ENCODE measurements at regions not wholly inside any gene's neighbourhood (a gene's known extent, or its start where the extent isn't known, plus 50 kb on each side); places are given as distances from the start of the nearest gene placed in this dataset.

DNA sequence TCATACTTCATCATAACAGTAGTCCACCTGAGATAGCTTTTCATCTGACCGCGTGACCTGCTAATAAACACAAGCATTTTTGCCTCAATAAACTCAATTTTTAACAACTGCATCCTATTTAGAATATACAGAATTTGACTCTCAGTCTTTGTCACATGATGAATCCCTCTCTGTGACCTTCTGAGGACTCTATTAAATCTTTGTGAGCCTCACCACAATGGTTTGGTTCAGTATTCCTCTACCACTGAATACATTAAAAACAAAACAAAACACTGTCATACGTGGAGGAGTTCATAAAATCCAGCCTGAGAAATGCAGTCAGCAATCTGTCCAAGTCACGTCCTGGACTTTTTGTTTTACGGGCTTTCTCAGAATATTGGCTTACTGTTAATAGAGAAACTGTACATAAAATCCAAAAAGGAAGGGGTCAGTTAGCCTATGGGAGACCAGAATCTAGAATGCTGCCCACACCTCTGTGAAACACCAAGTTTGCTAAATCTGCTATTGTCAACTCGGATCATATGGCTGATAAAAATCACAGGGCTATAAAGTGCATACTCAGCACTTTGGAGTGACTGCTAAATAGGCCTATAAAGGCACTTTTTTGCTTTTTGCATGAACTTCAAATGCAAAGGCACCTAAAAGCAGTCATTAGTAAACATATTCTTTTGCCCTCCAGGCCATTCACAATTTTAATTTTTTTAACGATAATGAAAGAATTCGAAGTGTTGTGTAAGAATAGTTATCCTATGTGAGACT lies 190.3 kb upstream of the HDDC2 start (continued):
- TF ChIP-seq, protein P1, sequence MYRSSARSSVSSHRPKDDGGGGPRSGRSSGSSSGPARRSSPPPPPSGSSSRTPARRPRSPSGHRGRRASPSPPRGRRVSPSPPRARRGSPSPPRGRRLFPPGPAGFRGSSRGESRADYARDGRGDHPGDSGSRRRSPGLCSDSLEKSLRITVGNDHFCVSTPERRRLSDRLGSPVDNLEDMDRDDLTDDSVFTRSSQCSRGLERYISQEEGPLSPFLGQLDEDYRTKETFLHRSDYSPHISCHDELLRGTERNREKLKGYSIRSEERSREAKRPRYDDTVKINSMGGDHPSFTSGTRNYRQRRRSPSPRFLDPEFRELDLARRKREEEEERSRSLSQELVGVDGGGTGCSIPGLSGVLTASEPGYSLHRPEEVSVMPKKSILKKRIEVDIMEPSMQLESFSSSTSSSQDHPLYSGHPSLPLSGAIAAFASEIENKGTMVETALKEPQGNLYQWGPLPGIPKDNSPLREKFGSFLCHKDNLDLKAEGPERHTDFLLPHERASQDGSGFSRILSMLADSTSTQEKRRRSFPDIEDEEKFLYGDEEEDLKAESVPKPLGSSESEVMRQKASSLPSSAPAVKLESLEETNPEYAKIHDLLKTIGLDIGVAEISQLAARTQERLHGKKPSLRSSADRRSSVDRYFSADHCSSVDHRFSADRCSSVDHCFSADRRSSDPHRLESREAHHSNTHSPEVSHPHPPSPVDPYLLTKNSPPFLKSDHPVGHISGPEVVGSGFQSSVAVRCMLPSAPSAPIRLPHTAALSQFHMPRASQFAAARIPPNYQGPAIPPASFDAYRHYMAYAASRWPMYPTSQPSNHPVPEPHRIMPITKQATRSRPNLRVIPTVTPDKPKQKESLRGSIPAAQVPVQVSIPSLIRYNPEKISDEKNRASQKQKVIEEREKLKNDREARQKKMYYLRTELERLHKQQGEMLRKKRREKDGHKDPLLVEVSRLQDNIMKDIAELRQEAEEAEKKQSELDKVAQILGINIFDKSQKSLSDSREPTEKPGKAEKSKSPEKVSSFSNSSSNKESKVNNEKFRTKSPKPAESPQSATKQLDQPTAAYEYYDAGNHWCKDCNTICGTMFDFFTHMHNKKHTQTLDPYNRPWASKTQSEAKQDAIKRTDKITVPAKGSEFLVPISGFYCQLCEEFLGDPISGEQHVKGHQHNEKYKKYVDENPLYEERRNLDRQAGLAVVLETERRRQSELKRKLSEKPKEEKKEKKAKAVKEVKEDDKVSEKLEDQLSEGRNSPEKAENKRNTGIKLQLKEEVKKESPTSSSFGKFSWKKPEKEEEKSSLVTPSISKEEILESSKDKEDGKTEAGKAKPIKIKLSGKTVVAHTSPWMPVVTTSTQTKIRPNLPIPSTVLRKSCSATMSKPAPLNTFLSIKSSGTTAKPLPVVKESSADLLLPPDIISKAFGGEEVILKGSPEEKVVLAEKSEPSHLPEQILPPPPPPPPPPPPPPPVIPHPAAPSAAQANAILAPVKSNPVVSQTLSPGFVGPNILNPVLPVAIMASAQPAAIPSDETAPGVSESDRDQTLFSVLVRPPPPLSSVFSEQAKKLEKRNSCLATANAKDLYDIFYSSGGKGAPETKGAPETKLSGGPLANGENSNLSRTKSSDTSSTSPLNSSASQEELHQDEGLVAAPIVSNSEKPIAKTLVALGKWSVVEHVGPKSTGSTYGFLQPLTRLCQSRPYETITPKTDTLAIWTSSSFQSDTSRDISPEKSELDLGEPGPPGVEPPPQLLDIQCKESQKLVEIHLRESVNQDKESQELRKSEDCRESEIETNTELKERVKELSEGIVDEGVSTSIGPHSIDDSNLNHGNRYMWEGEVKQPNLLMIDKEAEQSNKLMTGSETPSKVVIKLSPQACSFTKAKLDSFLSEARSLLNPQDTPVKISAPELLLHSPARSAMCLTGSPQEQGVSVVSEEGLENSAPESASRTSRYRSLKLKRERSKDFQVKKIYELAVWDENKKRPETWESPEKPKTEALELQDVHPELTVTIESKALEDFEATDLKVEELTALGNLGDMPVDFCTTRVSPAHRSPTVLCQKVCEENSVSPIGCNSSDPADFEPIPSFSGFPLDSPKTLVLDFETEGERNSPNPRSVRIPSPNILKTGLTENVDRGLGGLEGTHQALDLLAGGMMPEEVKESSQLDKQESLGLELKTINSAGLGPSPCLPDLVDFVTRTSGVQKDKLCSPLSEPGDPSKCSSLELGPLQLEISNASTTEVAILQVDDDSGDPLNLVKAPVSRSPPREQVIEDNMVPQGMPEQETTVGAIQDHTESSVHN (IDR thresholded peaks at IDR 0.05; ENCODE audit: borderline replicate concordance in 1 of 2, low read depth in 1 of 2), result no peak
- no peak for TF ChIP-seq GATAD2B (IDR thresholded peaks at IDR 0.05; ENCODE audit: borderline replicate concordance)
- no peak for TF ChIP-seq HNRNPL (IDR thresholded peaks at IDR 0.05; ENCODE audit: low read depth, low read length)
- TF ChIP-seq TBL1XR1 (IDR thresholded peaks at IDR 0.05; ENCODE audit: low read length in 2 of 2), result no peak
- TF ChIP-seq MAFK (IDR thresholded peaks at IDR 0.05; ENCODE audit: low read length), result peak; percentile 98
- no peak for TF ChIP-seq CHD2 (IDR thresholded peaks at IDR 0.05; ENCODE audit: low read depth, low read length)
- no peak for TF ChIP-seq MYC (IDR thresholded peaks at IDR 0.05; ENCODE audit: low read depth, low read length)
- no peak for TF ChIP-seq MYC (CRISPR knock-in tag; IDR thresholded peaks at IDR 0.05; ENCODE audit: borderline replicate concordance, low read depth)
- TF ChIP-seq HEY1 (CRISPR knock-in tag; IDR thresholded peaks at IDR 0.05; ENCODE audit: borderline replicate concordance), result no peak
